Ishikawa (cell line): ENCODE measurements at regions not wholly inside any gene's neighbourhood (a gene's known extent, or its start where the extent isn't known, plus 50 kb on each side); places are given as distances from the start of the nearest gene placed in this dataset.

Experiments
- CREB1 ChIP-seq: IDR thresholded peaks from 2 replicates; pipeline ENCODE4 v1.6.1; 2012; ENCODE audit warnings: low read depth
- REST ChIP-seq: IDR thresholded peaks from 2 replicates; pipeline ENCODE4 v1.6.1; 2012; ENCODE audit warnings: low read depth, mild to moderate bottlenecking
- USF1 ChIP-seq: IDR thresholded peaks from 2 replicates; pipeline ENCODE4 v1.6.1; 2012

- TF ChIP-seq REST (no peak), CREB1 (no peak), USF1 (no peak)
Measured at GRCh38 chr3:87898971-87899370, 159.8 kb downstream of the CGGBP1 start.
